ENCODE measurements at regions not wholly inside any gene's neighbourhood (a gene's known extent, or its start where the extent isn't known, plus 50 kb on each side); places are given as distances from the start of the nearest gene placed in this dataset.

GRCh38 chr10:9427209-9427608 lies 1372.7 kb downstream of the GATA3 start:
- TF ChIP-seq EZH2phosphoT487 (IDR thresholded peaks at IDR 0.05; ENCODE audit: insufficient read depth, low read depth): no peak
- no peak for TF ChIP-seq EZH2 (IDR thresholded peaks at IDR 0.05; ENCODE audit: insufficient read depth, poor library complexity, severe bottlenecking)
